HG03064 (cell line): ENCODE measurements at regions not wholly inside any gene's neighbourhood (a gene's known extent, or its start where the extent isn't known, plus 50 kb on each side); places are given as distances from the start of the nearest gene placed in this dataset.
"Not testable (repeated sequence)": the region's sequence is repeated elsewhere in the genome, so short reads cannot be mapped to it uniquely, and the experiment has no call there.

Experiments
- ATAC-seq: cut with Tn5 transposase; IDR thresholded peaks from one replicate; pipeline ENCODE4 v1.9.1; 2021; ENCODE audit warnings: low read depth; ENCODE audit not compliant: unreplicated experiment

- no peak for ATAC-seq
Measured at GRCh38 chr3:144564011-144564410, 592.4 kb downstream of the DIPK2A start.

GRCh38 chr3:144566320-144566719, 594.7 kb downstream of the DIPK2A start:
- no peak for ATAC-seq

- no peak for ATAC-seq
Measured at GRCh38 chr3:144569651-144570050, 598.0 kb downstream of the DIPK2A start.

DNA sequence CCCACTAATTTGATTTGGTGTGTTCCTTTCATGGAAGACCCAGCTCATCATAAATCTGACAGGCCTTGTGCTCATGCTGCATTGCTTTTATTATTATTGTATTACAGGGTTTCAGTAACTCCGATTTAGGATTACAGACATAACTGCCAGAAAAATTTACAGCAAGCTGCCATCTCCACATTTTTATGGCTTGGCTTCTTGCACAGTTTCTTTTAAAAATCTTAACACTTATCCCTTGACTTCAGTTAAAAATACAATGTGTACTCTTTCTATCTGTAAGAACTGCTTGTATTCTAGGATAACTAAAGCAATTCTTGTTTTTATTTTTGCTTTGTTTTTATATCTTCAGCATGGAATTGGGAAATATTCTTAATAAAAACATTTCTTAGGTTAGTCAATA, 612.2 kb downstream of the DIPK2A start:
- no peak for ATAC-seq

DNA sequence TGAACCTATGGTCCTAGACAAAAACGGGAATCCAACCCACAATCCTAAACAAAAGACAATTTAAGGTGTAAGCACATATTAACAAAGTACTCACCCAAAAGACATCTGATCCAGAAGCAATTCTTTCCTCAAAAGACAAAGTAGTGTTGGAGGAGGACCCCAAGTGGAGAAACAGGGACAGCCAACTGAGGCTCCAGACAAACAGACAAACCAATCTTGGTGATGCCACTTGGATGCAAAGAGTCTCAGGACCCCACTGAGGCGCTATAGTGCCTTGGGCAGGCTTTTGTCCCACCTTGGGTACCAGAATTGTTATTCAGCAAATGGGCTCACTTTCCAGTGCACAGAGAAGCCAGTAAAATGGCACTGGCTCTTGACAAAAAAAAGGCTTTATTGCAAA, 613.8 kb downstream of the DIPK2A start:
- ATAC-seq, result no peak

- ATAC-seq, result no peak
Measured at GRCh38 chr3:144585953-144586352, 614.3 kb downstream of the DIPK2A start.

DNA sequence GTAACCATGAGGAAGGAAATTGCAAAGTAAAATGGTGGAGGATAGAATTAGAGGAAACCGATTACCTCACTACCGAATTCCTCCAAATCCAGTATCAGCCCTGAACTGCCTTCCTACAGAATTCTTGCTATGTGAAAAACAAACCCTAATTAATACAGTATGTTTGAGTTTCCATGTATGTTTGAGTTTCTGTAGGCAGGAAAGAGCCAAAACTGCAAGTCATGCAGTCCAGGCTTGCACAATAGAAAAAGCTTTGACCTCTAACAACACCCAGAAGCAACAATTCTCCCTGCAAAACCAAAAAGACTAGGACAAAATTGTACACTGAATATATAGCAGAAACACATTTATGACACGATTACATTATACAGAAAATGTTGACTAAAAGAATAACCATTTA, 614.8 kb downstream of the DIPK2A start:
- no peak for ATAC-seq

DNA sequence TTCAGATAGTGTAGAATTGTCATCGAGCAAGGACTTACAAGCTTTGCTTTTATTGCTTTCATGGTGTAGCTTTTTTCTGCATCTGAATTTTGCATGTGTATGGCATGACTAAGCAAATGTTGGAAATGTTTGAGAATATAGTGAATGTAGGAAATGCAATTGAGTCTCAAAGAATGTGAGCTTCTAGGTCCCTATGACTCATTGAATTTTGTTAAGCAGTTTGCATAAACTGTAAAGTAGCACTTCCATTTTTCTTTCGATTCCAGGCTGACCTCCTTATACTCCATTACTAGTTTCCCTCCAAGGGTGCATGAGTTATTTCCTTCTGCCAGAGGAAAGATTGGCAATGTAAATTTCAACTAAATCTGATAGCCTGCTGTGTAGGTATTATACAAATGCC, 619.2 kb downstream of the DIPK2A start:
- no peak for ATAC-seq

DNA sequence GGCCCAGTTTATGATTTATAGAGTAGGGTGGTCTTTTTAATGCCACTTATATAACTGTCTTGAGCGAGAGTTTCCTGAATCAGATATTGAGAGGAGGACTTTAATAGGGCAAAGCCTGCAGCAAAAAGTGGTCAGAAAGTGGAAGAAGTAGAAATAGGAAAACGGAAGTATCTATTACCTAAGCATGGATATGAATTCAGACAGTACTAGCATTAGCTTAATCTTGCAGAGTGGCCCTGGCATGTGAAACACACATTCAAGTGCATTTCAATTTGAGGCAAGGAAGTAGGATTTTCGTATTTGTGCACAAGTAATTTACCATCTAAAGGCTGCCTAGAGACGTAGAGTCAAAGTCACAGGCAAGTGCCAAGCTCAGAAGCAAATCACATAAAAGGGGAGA, 622.3 kb downstream of the DIPK2A start:
- ATAC-seq, result no peak

- ATAC-seq, result not testable (repeated sequence)
Measured at GRCh38 chr3:144620236-144620635, 648.6 kb downstream of the DIPK2A start.

DNA sequence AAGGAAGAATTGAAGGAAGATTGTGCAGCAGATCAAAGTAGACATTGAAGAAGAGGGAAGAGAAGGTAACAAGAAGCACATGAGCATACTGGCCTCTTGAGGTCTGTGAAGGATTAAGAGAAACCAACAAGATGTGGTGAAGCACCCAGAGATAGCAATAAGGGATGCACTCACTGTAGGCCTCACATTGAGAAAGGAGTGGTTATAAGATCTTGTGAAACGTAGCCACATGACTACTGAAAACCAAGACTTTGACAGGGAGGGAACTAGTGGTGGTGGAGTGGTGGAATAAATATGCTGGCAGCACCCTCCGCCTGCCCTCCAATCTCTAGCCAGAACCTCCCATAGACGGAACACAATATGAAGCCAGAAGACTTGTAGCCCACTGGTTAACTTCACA, 651.2 kb downstream of the DIPK2A start:
- ATAC-seq, result no peak

DNA sequence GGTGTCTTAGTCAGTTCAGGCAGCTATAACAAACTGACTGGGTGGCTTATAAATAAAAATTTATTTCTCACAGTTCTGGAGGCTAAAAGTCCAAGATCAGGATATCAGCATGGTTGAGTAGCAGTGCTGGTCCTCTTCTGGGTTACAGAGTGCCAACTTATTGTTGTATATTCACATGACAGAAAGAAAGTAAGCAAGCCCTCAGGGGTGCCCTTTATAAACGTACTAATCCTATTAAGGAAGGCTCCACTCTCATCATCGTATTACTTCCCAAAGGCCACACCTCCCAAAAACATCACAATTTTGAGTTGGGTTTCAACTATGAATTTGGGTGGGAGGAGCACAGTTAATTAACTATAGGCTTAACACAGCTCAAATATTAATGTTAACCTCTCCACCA, 653.0 kb downstream of the DIPK2A start:
- ATAC-seq, result no peak

- no peak for ATAC-seq
Measured at GRCh38 chr3:144626835-144627234, 655.2 kb downstream of the DIPK2A start.

- no peak for ATAC-seq
Measured at GRCh38 chr3:144629381-144629780, 657.8 kb downstream of the DIPK2A start.

- ATAC-seq, result no peak
Measured at GRCh38 chr3:144636833-144637232, 665.2 kb downstream of the DIPK2A start.

- no peak for ATAC-seq
Measured at GRCh38 chr3:144638009-144638408, 666.4 kb downstream of the DIPK2A start.

DNA sequence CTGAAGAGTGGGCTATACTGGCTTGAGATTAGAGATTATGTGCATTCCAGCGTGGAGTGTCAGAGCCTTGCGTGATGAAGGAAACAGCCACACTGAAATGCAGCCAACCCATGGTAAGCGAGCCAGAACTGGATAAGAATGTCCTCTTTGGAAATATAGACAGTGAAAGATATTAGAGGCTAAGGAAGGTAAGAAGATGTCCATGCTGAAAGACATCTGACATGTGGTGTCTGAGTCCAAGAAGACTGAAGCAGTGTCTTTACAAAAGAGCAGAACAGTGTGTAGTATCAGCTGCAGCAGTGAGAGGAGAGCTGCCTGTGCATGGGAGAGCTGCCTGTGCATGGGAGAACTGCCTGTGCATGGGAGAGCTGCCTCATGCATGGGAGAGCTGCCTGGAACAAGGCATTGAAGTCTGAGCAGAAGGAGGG, 672.2 kb downstream of the DIPK2A start:
- ATAC-seq, result no peak

GRCh38 chr3:144645300-144645699, 673.7 kb downstream of the DIPK2A start:
- no peak for ATAC-seq

- no peak for ATAC-seq
Measured at GRCh38 chr3:144650380-144650779, 678.8 kb downstream of the DIPK2A start.

- ATAC-seq, result no peak
Measured at GRCh38 chr3:144652573-144652972, 681.0 kb downstream of the DIPK2A start.

GRCh38 chr3:144655423-144655822, 683.8 kb downstream of the DIPK2A start:
- ATAC-seq, result no peak

- no peak for ATAC-seq
Measured at GRCh38 chr3:144660186-144660585, 688.6 kb downstream of the DIPK2A start.

GRCh38 chr3:144662729-144663128, 691.1 kb downstream of the DIPK2A start:
- no peak for ATAC-seq
